ENCODE measurements at regions not wholly inside any gene's neighbourhood (a gene's known extent, or its start where the extent isn't known, plus 50 kb on each side); places are given as distances from the start of the nearest gene placed in this dataset.

GRCh38 chr5:164210491-164210890 lies 705.1 kb downstream of the MAT2B start:
- Histone ChIP-seq H3K27me3 (no peaks in the 10 kb centered on the region), H3K36me3 (no peaks in the 10 kb centered on the region), H3K4me3 (no peak overlapping the region), H3K9me3 (ENCODE audit: low read depth) (no peaks in the 10 kb centered on the region), H3K27ac (no peak overlapping the region), H3K4me1 (ENCODE audit: low read depth) (no peaks in the 10 kb centered on the region)
- TF ChIP-seq CTCF (IDR thresholded peaks at IDR 0.05; ENCODE audit: low read depth, low read length), result no peak
- no peak for DNase-seq (ENCODE audit: low read depth in 1 of 2, low spot score in 1 of 2)

- Histone ChIP-seq H3K9me3 (ENCODE audit: low read depth) (no peaks in the 10 kb centered on the region), H3K27ac (no peak overlapping the region), H3K36me3 (no peaks in the 10 kb centered on the region), H3K4me3 (no peak overlapping the region), H3K4me1 (ENCODE audit: low read depth) (no peaks in the 10 kb centered on the region), H3K27me3 (no peaks in the 10 kb centered on the region)
- TF ChIP-seq CTCF (IDR thresholded peaks at IDR 0.05; ENCODE audit: low read depth, low read length), result no peak
- no peak for DNase-seq (ENCODE audit: low read depth in 1 of 2, low spot score in 1 of 2)
These were observed 709.3 kb downstream of the MAT2B start for GRCh38 chr5:164214698-164215097.

GRCh38 chr5:164217464-164217863 lies 712.0 kb downstream of the MAT2B start:
- DNase-seq (ENCODE audit: low read depth in 1 of 2, low spot score in 1 of 2), result no peak
- H3K27me3 ChIP-seq, result no peaks in the 10 kb centered on the region
- no peak for TF ChIP-seq CTCF (IDR thresholded peaks at IDR 0.05; ENCODE audit: low read depth, low read length)
- H3K36me3 ChIP-seq, result no peaks in the 10 kb centered on the region
- H3K4me3 ChIP-seq, result no peak overlapping the region
- H3K9me3 ChIP-seq (ENCODE audit: low read depth), result no peaks in the 10 kb centered on the region
- no peak overlapping the region for H3K27ac ChIP-seq
- H3K4me1 ChIP-seq (ENCODE audit: low read depth), result no peaks in the 10 kb centered on the region

- Histone ChIP-seq H3K27ac (no peak overlapping the region), H3K36me3 (no peaks in the 10 kb centered on the region), H3K4me1 (ENCODE audit: low read depth) (no peaks in the 10 kb centered on the region), H3K9me3 (ENCODE audit: low read depth) (no peaks in the 10 kb centered on the region), H3K27me3 (no peaks in the 10 kb centered on the region), H3K4me3 (no peak overlapping the region)
- TF ChIP-seq CTCF (IDR thresholded peaks at IDR 0.05; ENCODE audit: low read depth, low read length), result no peak
- no peak for DNase-seq (ENCODE audit: low read depth in 1 of 2, low spot score in 1 of 2)
These were observed 715.1 kb downstream of the MAT2B start for GRCh38 chr5:164220522-164220921.

- no peak overlapping the region for H3K4me3 ChIP-seq
- H3K36me3 ChIP-seq, result no peaks in the 10 kb centered on the region
- no peaks in the 10 kb centered on the region for H3K4me1 ChIP-seq (ENCODE audit: low read depth)
- DNase-seq (ENCODE audit: low read depth in 1 of 2, low spot score in 1 of 2), result no peak
- no peak for TF ChIP-seq CTCF (IDR thresholded peaks at IDR 0.05; ENCODE audit: low read depth, low read length)
- no peak overlapping the region for H3K27ac ChIP-seq
- H3K27me3 ChIP-seq, result no peaks in the 10 kb centered on the region
- no peaks in the 10 kb centered on the region for H3K9me3 ChIP-seq (ENCODE audit: low read depth)
These were observed 718.8 kb downstream of the MAT2B start for GRCh38 chr5:164224236-164224635.

GRCh38 chr5:164224772-164225171 lies 719.4 kb downstream of the MAT2B start:
- H3K27ac ChIP-seq, result no peak overlapping the region
- TF ChIP-seq CTCF (IDR thresholded peaks at IDR 0.05; ENCODE audit: low read depth, low read length), result no peak
- H3K9me3 ChIP-seq (ENCODE audit: low read depth), result no peaks in the 10 kb centered on the region
- H3K4me1 ChIP-seq (ENCODE audit: low read depth), result no peaks in the 10 kb centered on the region
- H3K36me3 ChIP-seq, result no peaks in the 10 kb centered on the region
- H3K27me3 ChIP-seq, result no peaks in the 10 kb centered on the region
- no peak overlapping the region for H3K4me3 ChIP-seq
- DNase-seq (ENCODE audit: low read depth in 1 of 2, low spot score in 1 of 2), result no peak

Data from cardiac muscle cell (in vitro differentiated cells and primary cell).